NCI-H446 treated with DMSO at 0.1 percent for 48 hours (cell line): ENCODE measurements at regions not wholly inside any gene's neighbourhood (a gene's known extent, or its start where the extent isn't known, plus 50 kb on each side); places are given as distances from the start of the nearest gene placed in this dataset.

ENCODE experiments used
- DNase-seq: peaks from one replicate; lab custom pipeline; 2025; lab: John Stamatoyannopoulos, UW

DNA sequence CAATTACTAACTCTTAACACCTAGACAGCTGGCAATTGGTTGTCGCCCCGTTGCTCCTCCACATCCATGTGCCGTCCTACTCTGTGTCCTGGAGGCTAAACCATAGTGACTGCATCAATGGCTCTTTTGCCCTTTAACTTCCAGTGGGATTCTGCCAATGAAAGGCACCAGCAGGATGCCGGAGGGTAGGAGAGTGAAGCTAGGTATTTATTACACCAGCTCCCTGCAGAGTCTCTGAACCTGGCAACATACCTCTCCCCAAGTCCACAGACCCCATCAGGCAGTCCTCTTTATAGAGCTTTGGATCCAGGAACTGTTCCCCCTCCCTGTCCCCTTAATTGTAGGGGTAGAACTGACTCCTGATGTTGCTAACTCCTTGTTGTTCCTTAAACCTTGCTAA lies 426.8 kb downstream of the HNRNPD start:
- DNase-seq, result no peak

DNA sequence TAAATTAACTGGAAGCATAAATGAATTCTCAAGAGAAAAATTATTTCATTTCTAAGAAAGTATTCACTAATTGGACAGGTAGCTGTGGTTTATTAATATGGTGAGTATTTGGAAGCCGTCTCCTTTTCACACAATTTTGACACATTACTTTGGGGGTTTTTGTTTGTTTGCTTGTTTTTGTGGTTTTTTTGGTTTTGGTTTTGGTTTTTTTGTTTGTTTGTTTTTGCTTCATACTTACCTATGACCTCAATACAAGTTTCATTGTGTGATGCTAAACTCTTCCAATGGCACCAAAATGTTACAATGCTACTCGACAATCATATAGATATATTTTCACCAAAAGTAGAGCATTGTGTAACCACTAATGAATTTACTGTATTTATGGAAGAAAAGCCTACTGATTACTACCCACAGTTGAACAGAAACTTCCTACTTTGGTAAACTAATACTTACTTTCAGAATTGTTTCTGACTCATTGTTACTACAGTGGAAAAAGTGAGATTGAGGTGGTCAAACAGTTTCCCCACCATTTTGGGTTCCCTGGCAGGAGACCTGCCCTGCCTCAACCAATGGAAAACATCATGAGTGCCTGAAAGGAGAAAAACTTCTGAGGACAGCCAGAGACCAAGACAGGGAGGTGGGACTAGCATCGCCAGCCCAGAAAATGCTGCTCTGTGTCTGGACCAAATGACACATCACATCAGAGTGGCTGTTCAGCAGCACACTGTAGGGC lies 443.1 kb downstream of the HNRNPD start:
- DNase-seq, result no peak

- DNase-seq, result no peak
Observed at GRCh38 chr4:81923140-81923539, 450.7 kb downstream of the HNRNPD start.

GRCh38 chr4:81922313-81922712 lies 450.6 kb upstream of the RASGEF1B start:
- DNase-seq, result no peak

- DNase-seq, result no peak
Observed at GRCh38 chr4:81921751-81922159, 450.0 kb upstream of the RASGEF1B start.

DNA sequence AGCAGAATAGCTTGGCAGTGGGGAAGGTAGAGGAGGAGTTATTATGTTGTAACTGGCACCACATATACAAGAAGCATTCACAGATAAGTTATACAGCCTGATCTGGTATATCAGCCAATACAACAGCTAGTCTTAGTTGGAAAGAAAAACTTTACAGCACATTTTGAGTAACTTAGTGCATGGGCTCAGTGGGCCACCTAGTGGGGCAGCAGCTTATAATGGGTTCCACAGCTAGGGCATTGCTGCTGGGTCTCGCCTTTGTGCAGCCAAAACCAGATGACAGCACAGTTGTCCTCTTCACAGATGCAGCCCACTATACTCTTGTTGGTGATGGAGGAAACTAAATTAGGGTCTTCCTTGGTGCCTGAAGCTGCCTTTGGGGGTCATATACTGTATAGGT lies 448.1 kb upstream of the RASGEF1B start:
- DNase-seq, result no peak

- no peak for DNase-seq
Observed at GRCh38 chr4:81919223-81919622, 447.5 kb upstream of the RASGEF1B start.

DNA sequence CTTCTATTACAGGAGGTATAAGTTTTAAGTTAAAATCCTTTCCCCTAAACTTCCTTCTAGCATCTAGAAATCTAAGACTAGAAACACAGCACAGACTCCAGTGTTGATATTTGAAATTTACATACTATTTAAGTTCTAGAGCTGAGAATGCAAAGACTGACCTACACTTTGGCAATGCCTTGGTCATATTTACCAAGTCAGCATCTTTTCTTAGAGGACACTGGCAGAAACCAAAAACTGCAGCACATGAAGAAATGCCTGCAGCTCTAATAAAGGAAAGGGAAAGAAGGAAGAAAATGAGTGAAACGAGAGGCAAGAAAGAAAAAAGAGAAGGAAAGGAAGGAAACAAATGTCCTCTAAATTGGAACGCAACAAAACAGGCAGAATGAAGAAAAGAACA lies 443.7 kb upstream of the RASGEF1B start:
- no peak for DNase-seq

GRCh38 chr4:81914623-81915022 lies 442.9 kb upstream of the RASGEF1B start:
- no peak for DNase-seq

GRCh38 chr4:81913427-81913879 lies 441.7 kb upstream of the RASGEF1B start:
- DNase-seq, result no peak

DNA sequence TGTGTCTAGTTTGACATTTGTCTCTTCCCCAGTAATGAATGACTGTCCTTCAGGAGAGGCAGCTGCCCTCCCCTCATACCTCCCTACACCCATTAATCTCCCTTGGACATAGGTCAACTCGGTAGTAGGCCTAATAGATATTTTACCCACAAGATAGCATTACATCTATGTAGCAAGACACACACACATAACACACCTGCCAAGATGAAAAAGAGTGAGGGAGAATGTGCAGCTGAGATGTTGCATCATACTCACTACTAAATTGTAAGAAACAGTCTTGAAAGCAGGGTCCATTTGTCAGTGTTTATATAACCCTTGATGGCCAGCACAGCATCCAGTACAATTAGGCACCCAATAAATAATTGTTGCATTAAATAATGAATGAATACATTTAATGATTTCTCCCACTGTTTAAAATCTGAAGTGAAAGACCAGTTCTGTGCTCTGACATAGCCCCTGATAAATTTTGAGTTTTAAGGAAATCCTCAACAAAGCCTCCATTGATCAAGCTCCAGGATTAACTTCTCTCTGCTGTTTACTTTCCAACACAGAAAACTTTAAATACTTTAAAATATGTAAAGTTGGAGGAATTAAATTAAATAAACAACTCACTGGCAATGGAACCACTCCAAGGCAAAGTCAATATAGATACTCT lies 440.8 kb upstream of the RASGEF1B start:
- no peak for DNase-seq

GRCh38 chr4:81906905-81907304 lies 435.2 kb upstream of the RASGEF1B start:
- no peak for DNase-seq

DNA sequence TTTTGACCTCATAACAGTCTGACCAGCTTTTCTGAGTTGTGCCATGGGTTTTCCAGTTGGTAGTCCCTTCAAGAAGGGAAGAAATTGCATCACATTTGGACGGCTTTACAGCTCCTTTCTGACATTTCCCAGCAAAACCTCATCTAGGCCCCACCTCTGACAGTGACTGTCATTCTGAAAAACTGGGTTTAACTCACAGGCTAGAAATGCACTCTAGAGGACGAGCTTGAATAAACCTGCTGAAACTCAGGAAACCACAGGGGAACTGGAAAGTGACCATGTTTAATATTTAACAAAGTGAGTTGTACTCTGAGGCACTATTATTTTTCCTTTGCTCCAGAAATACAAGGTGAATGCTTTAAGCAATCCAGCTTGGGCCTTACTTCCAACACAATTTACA lies 434.3 kb upstream of the RASGEF1B start:
- no peak for DNase-seq

DNA sequence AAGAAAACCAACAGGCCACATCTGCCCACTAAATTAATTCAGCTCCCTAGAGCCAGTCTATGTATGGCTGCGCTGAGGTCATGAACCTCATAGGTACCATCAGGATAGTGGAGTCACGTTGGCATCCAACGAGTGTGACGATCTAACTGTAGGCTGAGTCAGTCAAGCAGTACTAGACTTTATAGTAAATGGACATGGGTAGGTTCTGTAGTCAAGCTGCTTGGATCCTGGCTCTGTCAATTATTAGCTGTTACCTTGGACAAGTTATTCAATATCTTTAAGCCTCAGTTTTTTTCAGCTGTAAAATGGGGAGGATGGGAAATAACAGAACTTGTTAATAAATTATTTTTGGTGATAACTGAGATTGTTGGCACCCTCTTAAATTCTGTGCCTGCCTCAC lies 432.4 kb upstream of the RASGEF1B start:
- DNase-seq, result no peak

- DNase-seq, result no peak
Observed at GRCh38 chr4:81903212-81903611, 431.5 kb upstream of the RASGEF1B start.

DNA sequence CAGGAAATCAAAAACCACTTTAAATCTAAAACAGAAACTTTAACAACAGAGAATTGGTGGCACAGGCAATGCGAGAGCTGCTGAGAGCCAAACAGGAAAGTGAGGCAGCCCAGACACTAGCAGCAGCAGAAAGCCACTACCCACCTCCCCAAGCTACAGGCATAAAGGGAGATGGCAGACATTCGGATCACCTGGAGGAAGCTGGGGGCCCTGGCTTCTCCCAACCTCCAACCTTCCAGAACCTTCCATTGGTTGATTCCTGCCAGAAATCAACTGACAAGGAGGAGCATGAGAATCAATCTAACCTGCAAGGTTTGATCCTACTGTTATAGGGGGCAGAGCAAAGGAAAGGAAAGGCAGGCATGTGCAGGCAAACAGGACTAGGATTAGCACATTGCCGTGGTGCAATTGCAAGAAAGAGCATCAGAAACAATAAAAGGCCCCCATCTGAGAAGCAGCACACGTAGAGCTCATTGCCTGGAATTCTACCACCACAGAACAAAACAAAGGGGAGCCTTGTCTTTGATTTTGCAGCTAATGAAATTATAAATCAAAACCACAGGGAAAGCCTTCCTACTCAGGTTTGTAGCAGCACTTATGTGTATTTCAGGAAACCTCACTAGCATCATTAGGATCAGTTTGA lies 427.3 kb upstream of the RASGEF1B start:
- no peak for DNase-seq

- no peak for DNase-seq
Observed at GRCh38 chr4:81896936-81897335, 425.2 kb upstream of the RASGEF1B start.

DNA sequence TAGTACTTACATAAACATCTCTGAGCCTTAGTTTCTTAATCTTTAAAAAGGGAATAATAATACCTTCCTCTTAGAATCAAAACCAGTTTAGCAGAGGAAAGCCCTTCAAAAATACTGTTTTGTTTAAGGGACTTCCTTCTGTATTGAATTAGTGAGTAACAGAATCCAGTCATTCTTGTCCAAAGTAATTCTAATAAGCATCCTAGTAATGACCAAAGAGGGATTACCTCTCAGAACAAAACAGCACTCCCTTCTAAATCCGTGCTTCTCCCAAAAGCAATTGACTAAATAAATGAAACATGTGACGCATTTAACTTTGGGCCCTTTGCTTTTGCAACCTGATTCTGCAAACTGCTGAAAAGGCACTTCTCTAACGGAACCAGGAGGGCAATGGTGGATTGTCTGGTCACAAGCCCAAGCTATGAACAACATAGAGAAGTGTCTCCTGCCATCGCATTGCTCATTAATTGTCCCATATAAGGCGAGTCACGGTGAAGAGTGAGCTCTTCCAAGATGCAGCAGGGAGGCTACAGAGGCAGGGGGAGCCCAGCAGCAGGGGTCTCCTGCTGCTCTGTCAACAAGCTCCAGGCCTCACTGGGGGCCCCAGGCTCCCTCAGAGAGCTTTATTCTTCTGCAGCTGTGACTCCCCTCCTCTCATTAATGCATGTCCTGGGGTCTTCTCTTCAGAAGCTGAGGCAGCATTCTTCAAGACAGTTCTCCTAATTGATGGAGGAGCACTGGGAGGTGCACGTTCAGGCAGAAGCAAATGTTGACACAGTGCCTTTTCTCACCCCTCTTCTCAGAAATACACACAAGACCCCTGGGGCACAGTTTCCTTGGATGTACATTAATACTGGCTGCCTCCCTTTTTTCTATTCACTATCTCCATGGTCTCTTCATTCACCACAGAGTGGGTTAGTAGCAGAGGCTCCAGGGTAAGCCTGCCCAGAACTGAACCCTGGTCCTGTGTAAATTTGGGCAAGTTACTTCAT lies 419.6 kb upstream of the RASGEF1B start:
- DNase-seq, result no peak

DNA sequence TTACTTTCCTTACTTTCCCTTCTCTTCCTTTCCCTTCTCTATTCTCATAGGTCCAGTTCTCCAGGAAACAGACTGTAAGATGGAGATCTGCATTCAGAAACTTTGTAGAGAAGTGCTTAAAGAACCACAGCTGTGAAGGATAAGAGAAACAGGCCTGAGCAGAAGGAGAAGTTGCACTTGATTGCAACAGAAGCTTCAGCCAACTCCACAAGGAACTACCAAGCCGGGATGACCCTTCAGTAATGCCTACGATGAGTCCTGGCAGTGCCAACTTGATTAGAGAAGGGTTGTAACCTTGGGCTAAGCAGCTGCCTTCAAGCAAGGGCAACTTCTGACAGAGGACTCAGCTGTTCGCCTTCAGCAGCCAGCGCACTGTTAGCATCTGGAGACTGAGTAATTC lies 413.3 kb upstream of the RASGEF1B start:
- no peak for DNase-seq

GRCh38 chr4:81883530-81884450 lies 412.1 kb upstream of the RASGEF1B start:
- no peak for DNase-seq

GRCh38 chr4:81883004-81883403 lies 411.3 kb upstream of the RASGEF1B start:
- no peak for DNase-seq
